ENCODE measurements at regions not wholly inside any gene's neighbourhood (a gene's known extent, or its start where the extent isn't known, plus 50 kb on each side); places are given as distances from the start of the nearest gene placed in this dataset.
"Not testable (repeated sequence)": the region's sequence is repeated elsewhere in the genome, so short reads cannot be mapped to it uniquely, and the experiment has no call there.

DNA sequence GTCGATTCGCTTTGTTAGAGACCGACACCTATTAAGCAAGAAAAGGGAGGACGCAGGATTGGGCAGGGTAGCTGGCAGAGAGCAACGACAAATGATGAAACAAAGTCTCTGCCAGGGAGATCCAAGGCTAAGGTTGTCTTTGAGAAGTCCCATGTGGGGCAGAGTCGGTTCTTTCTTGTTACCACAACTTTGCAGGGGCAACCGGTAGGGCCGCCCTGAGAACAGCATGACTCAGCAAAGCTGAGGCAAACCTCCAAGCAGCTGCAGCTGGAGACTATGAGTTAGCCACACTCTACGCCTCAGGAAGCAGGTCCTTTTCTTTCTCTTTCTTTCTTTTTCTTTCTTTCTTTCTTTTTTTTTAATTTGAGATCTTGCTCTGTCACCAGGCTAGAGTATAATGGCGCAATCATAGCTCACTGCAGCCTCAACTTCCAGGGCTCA lies 452.3 kb upstream of the ID2 start:
- peak; percentile 51 for DNase-seq

DNA sequence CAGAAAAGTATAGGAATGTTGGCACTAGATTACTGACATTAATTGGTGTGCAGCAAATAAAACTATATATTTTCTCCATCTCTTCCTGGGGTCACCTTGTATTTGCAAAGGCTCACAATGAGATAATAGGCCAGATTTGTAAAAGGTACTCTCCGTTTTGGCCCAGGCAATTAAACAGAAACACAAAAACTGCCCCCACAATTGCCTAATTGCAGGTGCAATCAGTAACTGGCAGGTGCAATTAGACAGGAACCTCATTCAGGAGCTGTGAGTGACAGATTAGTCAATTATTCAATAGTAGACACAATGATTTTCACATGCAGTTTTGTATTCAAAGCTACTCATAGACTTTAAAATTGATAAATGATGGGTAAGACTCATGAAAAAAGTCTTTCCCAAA lies 451.4 kb upstream of the ID2 start:
- no peak for DNase-seq

DNA sequence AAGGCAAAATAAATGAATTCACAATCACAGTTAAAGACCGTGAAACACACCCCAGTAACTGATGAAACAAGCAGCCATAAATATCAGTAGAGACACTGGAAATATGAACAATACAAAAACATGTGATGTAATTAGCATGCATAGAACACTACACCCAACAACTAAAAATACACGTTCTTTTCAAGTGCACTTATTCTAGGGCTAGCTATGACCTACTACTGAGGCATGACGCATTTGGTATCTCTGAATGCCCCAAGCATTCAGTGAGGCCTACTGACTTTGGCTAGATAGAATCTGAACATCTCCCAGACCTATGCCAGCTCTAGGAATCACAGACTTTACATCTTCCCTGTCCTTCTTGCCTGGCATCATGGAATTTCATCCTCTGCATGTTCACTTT lies 450.0 kb upstream of the ID2 start:
- DNase-seq, result no peak

DNA sequence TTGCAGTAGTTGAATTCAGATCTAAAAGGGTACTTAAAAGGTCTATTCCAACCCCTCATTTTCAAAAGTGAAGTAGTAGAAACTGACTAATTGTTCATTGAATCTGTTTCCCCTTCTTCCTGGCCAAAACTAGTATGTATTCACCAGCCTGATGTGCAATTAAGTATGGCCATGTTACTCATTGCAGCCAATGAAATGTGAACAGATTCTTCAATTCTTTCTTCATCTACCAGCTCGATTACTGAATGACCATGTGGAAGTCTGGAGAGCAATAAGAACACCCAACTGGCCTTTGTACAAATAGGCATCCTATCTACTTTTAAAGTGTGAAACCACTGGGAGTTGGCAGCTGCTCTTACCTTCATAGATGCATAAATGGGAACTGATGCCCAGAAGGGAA lies 449.0 kb upstream of the ID2 start:
- DNase-seq, result no peak

DNA sequence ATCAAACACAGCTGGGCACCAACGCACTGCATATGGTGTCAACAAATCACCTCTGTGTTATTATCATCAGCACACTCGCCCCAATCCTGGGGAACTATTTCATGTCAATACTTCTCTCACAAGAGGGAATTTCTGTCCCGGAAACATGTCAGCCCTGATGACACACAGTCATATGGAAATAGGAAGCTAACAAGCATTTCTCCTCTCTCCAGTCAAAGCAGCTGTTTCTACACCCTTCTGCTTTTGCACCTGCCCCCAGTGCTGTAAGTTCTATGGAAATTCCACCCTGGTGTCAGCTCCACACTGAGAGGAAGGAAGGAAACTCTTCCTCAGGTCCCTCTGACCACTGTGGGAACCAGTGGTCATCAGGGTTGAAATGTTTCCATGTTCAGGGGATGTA lies 447.6 kb upstream of the ID2 start:
- no peak for DNase-seq

DNA sequence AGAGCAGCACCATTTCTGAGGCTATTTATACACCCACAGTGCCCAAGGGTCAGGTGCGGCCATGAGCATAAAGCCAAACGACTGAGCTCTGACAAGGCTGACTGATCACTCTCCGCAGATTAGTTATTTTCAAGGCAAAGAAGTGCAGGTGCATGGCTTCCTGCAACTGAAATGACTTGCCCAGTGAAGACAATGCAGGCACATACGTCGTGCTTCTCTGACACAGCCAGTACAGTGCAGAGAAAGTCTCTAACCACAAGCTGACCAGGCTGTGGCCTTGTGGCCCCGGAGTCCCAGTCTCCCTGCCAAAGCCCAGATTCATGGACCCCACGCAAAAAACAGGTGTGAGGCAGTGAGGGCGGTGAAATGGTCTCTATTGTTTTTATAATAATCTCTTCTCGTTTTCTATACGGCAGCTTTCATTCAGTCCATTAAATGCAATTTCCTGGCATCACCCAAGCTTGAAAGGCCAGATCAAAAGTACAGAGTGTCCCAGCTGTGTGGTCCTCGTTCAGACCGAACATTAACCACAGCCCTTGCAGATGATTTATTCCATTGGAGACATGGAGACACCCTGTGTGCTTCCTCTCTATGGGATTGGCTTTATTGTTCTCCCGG lies 447.0 kb upstream of the ID2 start:
- DNase-seq, result no peak

DNA sequence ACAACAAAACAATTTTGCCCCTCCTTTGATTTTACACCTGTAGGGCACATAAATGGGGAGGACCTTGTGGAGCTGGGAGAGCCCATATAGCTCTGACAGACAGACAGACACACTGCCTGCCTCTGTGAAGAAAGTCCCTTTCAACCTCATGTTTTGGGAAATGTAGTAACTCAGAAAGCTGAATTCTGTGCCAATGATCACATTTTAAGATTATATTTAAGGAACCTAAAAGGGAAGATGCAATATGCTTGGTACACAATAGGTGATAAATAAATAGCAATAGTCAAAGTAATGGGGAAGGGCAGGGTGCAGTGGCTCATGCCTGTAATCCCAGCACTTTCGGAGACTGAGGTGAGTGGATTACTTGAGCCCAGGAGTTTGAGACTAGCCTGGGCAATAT lies 446.4 kb upstream of the ID2 start:
- no peak for DNase-seq

DNA sequence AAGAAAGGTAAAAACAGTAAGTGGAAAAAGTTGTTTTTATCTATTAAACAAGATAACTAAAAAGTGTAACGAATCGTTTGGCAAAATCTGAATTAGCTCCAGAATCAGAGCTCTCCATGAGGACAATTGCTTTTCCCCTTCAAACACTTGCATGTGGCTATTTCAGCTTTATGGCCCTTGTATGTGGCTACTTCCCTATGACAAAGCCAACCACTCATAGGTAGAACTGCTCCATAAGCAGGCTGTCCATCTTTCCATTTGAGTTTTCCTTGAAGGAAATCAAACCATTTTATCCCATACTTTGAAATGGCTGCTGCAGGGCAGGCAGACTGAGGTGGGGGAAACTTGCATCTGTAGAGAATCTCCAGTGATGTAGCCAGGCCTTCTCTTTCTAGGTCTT lies 445.5 kb upstream of the ID2 start:
- no peak for DNase-seq

DNA sequence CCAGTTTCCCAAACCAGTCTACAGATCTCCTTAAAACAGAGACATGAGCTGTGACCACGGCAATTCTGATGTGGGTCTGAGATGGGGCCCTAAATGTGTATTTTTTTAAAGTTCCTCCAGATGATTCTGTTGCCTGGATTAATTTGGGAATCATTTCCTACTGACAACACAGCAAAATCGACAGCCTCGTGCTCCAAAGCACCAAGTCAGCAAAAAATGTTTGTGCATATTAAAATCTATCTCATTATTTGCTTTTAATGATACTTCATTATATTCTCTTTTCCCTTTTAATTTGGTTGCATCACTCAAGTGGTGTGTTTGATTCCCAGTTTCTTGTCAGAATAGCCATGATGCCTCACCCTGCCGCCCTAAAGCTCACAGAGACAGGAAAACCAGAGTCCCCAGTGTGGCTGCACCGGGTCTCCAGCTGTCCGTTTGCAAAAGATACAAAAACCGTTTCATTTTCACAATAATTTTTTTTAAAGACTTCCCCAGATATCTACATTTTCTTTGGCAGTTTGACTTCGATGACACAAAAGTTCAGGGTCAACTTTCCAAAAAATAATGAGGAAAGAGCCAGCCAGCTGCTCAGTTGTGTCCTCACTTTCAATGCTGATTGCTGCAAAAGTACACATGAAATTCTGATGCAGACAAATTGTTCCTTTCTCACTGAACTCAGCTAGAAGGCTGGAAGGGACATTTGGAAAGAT lies 443.2 kb upstream of the ID2 start:
- DNase-seq, result no peak

DNA sequence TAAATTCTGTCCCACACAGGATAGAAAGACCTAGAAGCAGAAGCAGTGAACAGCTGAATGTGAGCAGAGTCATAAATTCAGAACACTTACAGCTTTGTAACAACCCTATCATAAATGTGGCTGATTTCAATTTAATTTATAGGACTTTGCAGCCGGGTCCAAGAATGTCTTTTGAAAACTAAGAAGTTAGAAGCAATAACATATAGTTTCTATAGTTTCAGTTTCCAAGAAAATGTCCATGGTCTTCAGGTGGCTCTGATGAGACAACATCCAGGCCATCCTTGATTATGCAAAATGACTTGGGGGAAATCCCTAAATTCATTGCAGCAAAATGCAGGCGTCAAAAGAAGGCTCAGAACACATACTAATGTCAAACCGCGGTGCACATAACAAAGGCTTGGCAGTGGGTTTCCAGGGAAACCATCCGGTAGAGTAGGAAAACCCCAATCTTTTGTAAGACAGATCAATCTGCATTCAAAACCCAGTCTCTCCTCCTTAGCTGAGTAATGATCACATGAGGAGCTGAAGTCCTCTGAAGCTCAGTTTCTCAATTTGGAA lies 442.2 kb upstream of the ID2 start:
- peak; percentile 54 for DNase-seq

DNA sequence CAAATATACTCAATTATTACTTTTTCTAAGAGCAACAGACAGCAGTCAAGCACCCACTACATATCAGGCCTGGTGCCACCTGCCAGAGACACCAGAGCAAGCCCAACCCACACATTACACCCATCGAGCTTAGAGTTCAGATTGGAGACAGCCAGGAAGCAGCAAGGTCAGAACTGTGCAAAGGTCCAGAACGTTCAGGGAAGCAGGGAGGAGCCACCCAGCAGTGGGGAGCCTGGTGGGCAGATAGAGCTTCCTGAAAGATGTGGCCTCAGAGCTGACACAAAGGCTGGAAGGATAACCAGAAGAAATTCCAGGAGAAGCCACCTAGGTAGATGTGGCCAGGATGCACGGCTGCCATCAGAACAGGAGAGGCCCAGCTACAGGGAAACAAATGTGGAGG lies 440.5 kb upstream of the ID2 start:
- DNase-seq, result no peak

DNA sequence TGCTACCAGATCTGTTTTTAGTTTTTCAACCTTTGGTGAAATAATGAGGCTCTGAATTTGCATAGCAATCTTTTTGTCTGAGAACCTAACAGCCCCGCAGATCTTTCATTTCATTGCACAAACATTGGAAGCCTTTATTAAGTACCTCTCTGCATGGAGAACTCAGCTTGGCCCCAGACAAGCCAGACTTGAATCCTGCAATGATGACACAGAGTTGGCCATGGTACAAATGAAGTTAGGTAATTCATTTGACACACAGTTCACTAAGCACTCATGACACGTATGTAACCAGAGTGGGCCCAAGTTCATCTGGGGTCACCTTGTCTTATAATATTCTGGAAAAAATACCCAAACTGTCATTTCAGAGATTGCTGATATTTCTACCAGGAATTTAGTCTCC lies 439.1 kb upstream of the ID2 start:
- no peak for DNase-seq

DNA sequence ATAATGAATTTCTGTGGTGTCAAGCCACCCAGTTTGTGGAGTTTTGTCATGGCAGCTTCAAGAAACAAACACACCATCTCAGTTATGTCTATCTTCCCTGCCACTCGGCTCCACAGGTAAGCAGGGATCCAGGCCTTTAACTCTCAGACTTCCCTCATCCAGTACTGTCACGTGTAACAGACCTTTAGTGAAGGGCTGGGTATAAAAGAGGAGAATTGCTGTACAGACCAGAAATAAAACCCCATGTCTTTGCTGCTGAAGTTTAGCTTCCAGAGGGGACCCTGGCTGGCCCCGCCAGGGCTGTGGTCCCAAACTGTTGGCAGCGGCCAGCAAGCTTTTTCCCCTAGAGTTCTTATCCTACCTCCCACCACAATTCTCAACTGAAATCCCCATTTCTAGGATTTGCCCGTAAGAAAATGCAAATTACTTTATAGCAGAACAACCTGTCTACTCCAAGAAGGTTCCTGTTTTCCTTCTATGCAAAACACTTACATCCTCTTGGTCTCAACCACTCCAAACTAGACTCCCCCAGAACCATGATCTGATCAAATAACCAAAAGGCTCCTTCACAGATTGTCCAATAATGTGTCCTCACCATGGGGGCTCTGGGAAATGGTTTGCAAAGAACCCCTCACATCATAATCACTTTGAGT lies 438.0 kb upstream of the ID2 start:
- DNase-seq, result no peak

DNA sequence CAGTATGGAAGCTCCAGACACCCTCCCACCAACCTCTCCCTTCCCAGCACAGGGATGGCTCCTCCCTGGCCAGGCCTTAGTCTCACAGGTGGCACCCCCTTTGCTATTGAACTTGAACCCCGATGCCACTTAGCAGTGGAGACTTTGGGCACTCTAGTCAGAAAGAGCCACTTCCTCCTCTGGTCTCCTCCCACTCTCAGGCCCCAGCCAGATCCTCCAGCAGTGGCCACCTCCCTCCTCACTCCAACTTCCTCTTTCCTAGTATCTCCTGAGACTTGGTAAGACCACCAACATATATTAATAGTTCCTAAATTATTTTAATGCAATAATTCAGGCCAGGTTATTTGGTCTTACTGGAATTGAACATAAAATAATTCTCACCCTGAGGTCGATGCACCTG lies 437.2 kb upstream of the ID2 start:
- no peak for DNase-seq

DNA sequence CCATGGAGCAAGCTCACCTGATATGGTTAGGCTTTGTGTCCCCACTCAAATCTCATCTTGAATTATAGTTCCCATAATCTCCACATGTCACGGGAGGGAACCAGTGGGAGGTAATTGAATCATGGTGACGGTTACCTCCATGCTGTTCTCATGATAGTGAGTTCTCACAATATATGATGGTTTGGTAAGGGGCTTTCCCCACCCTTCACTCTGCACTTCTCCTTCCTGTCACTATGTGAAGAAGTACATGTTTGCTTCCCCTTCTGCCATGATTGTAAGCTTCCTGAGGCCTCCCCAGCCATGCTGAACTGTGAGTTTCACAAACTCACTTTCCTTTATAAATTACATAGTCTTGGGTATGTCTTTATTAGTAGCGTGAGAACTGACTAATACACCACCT lies 435.7 kb upstream of the ID2 start:
- no peak for DNase-seq

DNA sequence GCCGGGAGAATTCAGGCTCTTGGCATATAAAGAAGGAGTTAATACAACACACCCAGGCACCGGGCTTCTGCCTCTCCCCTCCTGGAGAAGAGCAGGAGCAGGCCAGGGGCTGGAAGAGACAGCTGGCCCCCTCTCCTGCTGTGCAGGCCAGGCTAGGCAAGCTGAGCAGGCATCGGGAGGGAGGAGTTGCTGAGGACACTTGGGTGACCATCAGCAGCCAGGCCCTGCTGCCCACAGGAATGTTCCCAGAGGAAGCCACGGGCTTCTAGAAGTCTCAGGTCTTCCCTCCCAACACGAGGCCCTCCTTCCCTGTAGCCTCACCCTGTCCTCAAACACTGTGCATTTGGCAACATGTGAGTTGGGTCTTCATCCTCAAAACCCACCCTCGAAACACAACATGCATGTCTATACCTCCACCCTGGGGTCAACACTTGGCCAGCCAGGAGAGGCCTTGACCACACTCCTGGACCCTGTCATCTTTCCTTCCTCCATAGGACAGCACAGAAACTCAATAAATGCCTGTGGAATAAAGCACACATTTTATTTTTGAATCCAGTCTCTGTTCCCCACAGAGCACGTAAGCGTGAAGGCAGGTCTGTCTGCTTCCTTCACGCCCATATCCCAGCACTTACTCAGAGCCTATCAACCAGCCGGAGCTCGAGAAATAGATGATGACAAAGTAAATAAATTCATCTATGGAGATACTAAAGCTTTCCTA lies 433.8 kb upstream of the ID2 start:
- DNase-seq, result no peak

DNA sequence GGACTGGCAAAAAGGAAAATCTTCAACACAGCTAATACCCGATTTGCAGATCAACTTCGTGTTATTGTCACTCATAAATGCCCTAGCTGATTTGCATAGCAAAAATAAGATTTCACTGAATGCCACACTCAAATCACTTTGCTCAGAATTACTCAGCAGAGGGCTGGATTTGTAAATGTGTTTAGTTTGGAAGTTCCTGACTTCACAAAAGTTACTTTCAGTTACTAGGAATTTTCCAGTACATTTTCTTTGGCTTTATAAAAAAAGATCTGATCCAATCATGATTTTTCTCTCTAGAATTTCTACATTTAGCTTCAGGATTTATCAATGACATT lies 433.3 kb upstream of the ID2 start:
- DNase-seq, result no peak

DNA sequence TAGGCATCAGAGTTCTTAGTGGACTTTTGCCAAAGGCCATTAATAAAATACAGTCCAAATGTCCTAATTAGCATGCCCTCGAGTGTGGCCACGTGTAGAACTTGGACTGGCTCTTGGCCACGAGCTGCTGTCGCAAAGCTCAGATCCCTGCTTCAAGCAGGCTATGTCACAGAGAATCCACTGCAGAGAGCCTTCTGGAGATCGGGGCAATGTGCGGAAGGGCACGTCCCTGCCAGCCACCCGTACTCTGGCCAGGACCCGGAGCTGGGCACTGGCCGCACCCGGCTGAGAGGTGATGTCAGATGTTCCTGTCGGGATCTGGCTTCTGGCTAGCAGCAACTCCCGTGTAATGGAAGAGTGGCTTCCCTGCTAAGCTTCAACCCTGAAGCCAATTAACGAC lies 432.7 kb upstream of the ID2 start:
- no peak for DNase-seq

DNA sequence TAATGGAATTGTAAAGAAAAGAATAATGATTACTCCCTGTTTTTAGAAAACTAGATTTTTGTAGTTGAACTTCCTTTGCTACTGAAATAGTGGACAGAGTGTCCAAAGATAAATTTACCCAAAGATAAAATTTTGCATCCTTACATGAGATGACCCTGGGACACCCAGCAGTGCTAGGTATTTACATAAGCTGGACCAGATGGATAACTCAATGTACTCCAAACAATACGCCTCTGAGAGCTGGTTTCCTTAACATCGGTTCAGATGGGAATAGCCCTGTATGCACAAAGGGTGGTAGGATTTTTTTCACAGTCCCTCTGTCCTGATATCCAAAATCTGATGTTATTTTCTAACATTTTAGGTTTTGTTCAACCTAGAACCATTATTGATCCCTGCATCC lies 432.1 kb upstream of the ID2 start:
- no peak for DNase-seq

DNA sequence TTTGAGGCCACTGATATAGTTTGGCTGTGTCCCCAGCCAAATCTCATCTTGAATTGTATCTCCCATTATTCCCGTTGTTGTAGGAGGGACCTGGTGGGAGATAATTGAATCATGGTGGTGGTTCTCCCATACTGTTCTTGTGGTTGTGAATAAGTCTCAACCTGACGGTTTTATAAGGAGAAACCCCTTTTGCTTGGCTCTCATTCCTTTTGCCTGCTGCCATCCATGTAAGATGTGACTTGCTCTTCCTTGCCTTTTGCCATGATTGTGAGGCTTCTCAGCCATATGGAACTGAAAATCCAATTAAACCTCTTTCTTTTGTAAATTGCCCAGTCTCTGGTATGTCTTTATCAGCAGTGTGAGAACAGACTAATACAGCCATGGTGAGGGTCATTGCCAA lies 431.6 kb upstream of the ID2 start:
- not testable (repeated sequence) for DNase-seq

DNA sequence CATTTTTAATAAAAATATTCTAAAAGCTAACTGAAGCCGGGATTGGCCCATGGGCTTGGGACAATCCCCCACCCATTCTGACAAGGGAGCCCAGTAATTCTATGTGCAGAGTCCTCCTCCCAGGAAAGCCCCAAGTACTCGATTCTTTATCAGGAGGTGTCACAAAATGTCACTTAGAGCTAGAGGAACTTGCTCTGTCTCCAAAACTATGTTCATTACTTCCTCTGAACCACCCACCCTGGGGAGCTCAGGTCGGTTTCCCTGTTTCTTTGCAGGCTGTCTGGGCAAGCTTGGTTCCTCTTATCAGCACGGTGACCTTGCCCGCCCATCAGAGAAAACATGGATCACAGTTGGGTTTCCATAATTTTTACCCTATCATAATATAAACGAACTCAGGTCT lies 430.6 kb upstream of the ID2 start:
- no peak for DNase-seq

DNA sequence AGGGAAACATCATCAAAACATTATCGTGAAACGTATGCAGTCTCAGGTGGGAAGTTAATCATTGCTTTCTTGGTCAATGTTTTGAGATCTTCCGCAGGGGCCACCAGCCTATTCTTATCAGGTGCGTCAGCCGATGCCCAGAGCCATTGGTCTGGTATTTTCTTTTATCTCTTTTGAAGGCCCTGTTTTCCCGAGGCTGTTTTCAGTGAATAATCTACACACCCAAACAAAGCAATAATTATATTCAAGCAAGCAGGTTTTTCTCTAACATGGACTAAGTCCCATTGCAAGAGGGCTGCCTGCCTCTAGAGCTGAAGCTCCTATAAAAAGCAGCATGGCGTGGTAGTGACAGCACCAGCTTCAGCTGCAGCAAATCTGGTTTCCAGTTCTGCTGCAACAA lies 430.0 kb upstream of the ID2 start:
- DNase-seq, result no peak

DNA sequence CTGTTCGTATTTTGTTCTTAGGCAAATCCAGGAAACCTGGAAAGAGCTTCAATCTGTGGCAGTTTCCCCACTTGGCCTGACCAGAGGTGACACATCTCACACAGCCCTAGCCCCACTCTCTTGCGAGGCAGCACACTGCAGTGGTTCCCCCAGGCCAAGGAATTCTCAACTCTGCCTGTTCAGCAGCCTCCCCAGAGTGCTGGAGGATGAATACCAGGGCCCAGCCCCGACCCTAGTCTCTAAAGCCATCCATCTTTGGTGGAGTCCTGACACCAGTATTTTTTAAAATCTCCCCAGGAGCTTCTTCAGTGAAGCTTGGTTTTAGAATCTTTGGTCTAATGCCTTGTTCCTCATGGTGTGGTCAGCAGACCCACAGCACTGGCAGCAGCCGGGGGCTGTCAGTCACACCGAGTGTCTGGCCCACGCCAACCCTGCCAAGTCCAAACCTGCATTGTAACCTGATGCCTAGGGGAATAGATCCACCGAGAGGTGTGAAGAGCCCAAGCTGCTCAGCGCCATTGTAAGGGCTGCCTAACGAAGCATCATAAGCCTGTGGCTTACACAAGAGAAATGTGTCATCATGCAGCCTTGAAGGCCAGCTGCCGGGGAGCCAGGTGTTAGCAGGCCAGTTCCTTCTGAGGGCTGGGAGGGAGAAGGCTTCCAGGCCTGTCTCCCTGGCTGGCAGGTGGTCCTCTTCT lies 428.7 kb upstream of the ID2 start:
- no peak for DNase-seq
